NCI-H1105 (cell line): ENCODE measurements at regions not wholly inside any gene's neighbourhood (a gene's known extent, or its start where the extent isn't known, plus 50 kb on each side); places are given as distances from the start of the nearest gene placed in this dataset.
"Not testable (repeated sequence)": the region's sequence is repeated elsewhere in the genome, so short reads cannot be mapped to it uniquely, and the experiment has no call there.

Experiments
- DNase-seq: peaks from one replicate; lab custom pipeline; 2025; lab: John Stamatoyannopoulos, UW

DNA sequence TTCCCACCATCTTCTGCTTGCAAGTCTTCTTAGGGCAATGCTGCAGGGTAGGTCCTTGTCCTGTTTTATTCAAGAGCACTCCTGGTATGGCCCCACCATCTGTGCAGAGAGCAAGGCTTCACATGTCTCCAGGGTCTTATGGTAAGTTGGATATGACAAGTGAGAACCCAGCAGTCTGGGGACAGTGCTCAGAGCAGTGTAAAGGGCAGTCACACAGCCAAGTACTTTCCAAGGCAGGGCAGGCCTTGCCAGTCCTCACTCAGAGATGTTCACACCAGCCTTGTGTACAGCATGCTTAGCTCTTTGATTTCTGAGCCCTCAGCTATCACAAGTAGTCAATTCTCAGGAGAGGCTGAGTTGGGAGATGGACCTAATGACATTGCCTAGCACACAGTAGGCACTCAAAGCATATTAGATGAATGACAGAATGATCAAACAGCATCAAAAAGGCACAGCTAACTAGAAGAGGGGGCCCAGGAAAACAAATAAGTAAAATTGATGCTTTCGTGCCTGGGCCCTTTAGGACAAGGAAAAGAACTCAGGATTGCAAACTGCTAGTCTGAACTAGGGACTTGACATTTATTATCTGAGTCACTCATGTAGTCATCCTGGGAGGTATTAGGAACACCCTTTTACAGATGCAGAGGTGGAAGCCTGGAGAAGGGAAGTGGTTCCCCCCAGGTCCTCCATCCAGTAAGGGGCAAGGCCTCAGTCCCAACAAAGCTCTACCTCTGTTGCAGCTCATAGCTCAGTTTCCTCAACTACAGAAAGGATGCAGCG lies 86.7 kb upstream of the CTAGE1 start:
- DNase-seq = no peak

DNA sequence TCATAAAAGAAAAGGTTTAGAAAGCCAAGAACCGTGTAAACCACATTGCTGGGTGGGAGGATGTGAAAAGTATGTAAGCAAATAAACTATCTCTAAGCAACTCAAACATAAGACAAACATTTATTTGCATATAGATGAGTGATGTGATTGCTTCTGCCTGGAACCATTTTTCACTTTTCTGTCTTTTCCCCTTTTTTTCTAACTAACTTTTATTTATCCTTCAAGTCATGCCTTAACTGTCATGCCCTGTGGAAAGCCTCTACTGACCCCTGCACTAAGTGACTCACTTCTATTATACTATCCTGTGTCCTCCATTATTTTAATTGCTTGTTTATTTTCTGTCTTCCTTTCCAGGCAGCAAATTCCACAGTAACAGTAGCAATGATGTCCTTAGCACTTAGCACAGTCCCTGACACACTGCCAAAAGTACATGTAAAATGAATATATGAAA lies 87.5 kb upstream of the CTAGE1 start:
- DNase-seq = no peak

DNA sequence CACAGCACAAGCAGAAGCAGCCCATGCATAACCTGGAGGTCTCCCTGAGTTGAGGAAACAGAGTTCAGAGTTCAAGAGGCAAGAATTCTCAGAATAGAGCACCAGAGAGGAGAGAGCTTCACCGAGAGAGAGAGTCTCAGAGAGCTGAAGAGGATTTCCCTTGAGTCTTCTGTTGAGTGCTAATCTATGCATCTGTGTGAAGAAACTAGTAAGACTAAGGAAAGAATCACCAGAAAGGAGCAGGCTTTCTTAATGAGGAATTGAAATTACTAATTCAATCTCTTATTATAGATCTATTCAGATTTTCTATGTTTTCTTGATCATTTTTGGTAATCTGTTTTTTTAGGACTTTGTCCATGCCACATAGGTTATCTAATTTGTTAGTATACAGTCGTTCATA lies 89.3 kb upstream of the CTAGE1 start:
- no peak for DNase-seq

DNA sequence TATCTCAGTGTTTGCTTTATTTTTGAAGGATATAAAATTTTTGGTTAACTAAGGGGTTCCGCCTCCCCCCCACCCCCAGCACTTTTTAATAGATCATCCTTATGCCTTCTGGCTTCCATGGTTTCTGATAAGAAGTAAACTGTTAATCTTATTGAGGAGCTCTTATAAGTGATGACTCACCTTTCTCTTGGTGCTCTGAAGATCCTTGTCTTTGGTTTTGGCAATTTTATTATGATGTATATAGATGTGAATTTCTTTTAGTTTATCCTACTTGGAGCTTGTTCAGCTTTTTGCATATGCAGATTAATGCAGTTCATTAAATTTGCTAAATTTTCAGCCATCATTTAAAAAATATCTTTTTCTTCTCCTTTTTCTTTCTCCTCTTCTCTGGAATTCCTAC lies 91.7 kb upstream of the CTAGE1 start:
- DNase-seq = no peak

DNA sequence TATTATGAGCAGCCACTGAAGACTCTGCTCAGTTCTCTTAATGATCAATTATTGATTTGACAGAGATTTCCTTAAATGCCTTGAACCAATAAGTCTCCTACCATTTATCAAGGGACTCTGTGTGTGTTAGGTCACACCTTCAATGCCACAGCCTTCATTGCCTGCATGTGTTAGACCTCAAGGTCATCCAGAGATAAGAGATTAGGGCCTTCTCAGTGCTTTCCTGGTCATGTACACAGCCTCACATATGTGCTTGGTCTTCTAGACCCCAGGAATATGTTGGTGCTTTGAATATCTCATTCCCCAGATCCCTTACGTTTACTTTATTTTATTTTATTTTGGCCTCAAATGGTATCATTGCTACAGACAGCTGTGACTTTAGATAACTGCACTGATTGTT lies 93.0 kb upstream of the CTAGE1 start:
- DNase-seq = no peak

DNA sequence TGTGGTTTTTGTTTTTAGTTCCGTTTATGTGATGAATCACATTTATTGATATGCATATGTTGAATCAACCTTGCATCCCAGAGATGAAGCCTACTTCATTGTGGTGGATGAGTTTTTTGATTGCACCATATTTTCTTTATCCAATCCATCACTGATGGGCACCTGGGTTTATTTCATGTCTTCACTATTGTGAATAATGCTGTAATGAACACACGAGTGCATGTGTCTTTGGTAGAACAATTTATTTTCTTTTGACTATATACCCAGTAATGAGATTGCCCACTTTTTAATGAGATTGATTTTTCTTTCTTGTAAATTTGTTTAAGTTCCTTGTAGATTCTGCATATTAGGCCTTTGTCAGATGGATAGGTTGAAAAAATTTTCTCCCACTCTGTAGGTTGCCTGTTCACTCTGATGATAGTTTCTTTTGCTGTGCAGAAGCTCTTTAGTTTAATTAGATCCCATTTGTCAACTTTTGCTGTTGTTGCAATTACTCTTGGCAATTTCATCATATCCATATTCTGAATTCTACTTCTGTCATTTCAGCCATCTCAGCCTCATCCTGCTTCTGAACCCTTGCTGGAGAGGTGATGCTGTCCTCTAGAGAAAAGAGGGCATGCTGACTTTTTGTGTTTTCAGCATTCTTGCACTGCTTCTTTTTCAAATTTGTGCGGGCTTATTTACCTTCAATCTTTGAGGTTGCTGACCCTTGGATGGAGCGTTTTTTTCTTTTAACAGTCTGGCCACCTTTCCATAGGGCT lies 96.2 kb upstream of the CTAGE1 start:
- DNase-seq = no peak

DNA sequence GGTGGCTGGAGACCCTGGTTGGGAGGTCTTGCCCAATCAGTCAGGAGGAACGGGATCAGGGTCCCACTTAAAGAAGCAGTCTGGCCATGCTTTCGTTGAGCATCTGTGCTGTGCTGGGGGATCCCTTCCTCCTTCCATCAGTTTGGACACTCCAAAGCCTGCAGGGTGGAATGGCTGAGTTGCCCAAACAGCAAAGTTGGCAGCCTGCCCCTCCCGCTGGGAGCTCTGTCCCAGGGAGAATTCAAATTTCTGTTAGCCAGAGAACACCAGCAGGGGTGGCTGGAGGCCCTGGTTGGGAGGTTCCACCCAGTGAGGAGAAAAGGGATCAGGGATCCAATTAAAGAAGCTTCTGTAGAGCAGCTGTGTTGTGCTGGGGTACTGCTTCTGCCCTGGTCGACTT lies 96.9 kb upstream of the CTAGE1 start:
- DNase-seq = no peak

DNA sequence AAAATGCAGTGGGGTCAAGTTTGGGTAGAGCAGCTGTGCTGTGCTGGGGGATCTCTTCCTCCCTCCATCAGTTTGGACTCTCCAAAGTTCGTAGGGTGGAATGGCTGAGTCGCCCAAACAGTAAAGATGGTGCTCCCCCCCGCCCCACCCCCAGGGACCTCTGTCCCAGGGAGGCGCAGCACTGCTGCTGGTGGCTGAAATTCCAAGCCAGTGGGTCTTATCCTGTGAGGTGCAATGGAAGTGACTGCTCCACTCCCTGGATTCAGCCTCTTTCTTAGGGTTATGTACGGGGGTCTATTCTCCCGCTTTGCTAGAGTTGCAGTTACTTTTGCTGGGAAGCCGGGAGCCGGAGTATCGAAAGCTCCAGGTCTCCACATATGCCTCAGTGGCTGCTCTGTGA lies 97.5 kb upstream of the CTAGE1 start:
- DNase-seq = no peak

DNA sequence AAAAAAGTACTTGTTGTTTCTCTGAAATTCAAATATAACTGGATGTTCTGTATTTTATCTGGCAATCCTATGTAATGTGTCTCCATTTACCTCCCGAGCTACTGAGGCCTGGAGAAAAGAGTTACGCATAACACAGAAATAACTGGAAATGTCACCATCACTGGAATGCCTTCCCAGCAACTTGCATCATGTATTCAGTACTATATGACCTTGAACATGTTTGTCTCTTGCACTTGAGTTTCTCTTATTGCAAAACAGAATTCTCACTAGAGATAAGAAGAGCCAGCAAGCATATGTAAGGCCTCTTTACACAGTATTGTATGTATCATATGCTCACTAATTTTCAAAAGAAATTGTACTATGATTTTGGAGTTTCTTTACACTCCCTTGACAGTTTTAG lies 99.6 kb upstream of the CTAGE1 start:
- DNase-seq = no peak

DNA sequence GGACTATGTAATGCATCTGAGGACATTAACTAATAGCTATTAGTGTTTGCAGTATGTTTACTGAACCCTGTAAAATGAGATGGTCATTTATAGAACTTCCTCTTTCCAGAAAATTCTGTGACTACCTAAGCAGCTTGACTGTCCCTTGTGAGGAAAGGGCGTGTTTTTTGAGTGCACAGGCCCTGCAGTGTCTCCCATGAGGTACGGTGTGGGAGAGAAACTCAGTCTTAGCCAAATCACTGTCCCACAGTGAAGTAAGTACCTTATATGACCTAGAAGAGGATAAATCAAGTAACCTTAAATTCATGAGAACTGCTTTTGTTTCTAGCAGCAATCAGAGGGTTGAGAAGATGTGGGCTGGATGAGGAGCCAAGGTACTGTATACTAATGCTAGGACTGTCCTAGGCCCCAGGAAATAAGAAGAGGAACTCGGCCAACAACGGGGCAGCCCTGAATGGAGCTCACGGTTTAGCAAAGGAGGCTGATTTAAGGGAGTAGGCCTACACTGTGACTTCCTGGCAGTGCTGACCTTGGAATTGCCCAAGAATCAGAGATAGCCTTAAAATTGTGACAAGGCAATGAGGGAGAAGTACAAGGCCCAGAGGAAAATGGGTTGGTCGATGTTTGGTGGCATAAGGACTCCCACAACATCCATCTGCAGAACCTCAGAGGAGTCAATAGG lies 103.5 kb upstream of the CTAGE1 start:
- DNase-seq = no peak

DNA sequence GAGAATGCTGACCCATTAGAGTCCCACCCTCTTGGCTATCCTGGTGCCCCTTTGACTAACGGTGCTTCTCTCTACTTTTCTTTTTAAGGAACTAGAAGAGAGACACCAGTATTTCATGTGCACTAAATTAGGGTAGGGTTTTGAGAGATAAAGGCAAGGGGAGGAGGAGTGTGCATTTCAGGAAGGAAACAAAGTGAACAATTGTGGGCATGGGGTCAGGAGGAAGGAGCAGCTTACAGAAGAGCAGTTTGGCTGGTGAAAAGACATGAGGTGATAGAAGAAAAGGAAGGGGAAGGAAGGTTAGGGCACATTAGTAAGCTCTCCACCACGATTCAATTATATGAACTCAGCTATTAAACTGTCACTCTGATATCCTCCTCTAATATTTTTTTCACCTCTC lies 105.8 kb upstream of the CTAGE1 start:
- DNase-seq = no peak

DNA sequence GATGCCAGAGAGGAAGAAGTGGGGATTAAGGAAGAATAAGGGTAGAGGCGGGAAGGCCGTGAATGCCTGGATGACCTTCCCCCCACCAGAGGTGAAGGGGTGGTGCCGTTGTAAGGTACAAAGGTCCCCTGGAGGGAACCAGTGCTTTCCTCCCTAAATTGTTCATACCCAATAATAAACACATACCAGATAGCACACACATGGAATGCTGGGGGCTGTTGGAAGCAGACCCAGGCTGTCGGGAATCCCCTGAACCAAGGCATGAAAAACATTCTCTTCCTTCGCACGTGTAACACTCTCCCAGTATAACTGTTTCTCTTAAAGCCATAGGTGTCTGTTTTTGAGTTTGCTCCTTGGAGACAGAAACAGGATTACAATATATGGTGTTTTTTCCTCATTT lies 107.1 kb upstream of the CTAGE1 start:
- DNase-seq = no peak

DNA sequence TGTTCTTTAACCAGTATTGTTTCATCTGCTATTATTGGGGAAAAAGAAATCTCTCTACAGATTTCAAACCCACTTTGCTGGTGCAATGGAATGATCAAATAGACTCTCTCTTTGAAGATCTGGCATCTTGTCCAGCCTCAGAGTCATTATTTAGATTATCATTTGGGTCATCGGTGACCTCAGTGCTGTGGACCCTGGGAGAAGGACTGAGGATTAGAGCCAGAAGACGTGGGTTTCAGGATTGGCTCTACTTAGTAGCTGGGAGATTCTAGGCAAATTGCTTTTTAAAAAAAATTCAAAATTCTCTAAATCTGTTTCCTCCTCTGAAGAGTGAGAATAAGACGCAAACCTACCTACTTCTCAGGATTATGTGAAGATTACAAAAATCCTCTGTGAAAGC lies 107.6 kb upstream of the CTAGE1 start:
- no peak for DNase-seq

DNA sequence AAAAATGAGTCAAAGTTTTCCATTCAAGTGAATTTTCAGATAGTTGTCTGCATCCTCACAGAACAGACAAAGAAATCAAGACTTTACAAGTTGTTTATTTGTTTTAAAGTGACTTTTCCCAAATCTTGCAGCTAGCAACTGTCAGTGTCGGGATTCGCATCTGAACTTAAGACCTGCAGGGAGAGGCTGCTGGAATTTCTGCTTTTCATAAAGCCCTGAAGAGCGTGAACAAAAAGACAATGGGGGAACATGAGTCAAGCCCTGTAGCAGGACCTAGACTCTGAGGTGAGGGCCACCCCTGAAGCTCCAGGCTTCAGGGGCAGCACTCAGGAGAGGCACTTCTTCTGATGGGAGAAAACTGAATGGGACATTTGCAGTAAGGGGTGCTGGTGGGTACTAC lies 108.2 kb upstream of the CTAGE1 start:
- DNase-seq = no peak

DNA sequence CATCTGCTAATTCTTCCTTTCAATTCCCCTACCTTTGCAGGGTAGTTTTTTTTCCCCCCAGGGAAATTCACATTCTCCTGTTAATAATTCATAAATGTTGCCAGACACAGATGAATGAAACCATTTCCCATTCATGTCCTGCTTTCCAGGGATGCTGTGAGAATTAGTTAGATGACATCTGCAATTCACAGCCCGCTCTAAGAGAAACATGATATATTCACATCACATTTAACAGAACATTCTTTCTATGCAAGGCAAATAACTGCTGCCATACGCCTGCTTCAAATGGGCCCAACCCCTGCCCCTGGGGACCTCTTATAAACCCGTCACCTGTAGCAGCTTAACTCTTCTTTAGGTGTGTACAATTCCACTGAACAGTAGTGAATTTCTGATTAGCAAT lies 110.6 kb upstream of the CTAGE1 start:
- DNase-seq = no peak

DNA sequence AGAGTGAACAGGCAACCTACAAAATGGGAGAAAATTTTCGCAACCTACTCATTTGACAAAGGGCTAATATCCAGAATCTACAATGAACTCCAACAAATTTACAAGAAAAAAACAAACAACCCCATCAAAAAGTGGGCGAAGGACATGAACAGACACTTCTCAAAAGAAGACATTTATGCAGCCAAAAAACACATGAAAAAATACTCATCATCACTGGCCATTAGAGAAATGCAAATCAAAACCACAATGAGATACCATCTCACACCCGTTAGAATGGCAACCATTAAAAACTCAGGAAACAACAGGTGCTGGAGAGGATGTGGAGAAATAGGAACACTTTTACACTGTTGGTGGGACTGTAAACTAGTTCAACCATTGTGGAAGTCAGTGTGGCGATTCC lies 117.0 kb upstream of the CTAGE1 start:
- DNase-seq = not testable (repeated sequence)

DNA sequence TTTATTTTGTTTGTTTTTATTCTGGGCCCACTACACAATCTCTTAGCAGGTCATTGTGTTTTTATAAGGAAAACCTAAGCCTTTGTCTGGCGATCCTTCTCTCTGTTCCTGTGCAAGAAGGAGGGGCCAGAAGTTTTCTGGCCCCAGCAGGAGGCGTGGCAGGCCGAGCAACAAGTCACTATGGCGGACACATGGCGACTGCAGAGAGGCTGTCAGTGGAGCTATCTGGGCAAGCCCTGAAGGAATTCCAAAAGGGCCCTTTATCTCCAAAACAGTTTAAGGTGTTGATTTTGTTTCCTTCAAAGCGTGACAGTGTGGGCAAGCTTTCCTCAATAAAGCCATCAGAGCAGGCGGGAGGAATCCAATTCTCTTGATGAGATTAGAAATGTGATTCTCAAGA lies 118.8 kb upstream of the CTAGE1 start:
- no peak for DNase-seq

DNA sequence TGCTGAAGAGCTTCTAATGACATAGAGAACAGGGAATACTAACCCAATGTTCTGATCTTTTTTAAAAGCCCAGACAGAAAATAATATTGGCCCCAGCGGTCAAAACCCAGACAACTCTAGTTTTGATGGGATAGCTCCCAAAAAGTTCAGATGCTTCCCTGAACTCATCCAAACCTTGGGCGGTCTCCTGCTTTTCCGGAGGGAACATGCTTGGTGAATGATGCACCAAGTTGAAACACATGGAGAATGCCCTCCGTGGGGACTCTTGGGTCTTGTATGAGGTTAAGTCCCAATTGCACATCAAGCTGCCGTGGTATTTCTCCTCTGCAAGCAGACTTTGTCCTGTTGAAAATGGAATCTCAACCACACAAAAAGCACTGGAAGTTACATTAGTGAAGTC lies 120.7 kb upstream of the CTAGE1 start:
- no peak for DNase-seq

DNA sequence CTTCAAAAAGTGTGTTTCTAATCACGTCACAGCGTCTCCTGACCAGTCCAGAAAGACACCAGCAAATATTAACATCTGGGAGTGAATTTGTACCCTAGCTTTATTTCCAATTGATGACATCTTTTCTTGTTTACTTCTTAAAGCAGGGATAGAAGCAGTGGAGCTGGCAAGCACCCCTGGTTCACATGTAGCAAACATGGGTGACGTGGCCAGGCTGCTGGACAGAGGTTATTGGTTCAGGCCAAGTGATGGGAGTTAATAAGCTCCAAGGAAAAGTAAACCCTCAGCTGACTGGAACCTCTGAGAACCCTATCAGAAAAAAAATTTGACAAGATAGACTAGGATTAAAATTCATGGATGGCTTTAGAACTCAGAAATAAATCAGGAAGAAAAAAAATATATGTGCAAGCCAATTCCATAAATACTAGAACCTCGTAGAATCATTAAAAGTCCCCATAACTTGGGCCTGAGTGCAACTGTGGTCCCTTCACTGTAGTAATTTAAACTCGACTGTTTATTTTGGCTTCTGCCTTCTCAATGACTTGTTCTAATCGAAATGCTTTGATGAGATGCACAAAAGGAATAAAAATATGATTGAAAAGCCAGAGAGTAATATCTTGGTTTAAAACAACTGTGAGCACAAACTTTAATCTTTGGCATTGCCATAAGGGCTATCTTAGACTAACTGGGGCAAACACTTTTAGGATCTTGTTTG lies 121.5 kb upstream of the CTAGE1 start:
- no peak for DNase-seq

DNA sequence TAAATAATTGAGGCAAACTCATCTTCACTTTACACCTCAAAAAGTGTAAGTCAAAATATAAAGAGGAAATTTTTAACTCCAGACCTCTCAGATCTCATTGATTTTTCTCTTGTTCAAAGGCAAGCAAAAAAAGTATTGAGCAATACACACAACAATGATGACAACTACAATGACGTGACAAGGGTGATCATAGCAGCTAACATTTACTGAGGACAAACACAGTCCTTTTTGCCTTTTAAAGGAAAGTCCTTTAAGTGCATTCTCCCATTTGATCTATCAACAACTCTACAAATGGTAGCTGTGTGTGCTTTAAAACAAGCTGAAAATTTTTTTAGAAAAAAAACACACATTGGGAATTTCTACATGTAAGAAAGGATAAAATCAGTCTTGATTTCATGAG lies 123.5 kb upstream of the CTAGE1 start:
- no peak for DNase-seq

DNA sequence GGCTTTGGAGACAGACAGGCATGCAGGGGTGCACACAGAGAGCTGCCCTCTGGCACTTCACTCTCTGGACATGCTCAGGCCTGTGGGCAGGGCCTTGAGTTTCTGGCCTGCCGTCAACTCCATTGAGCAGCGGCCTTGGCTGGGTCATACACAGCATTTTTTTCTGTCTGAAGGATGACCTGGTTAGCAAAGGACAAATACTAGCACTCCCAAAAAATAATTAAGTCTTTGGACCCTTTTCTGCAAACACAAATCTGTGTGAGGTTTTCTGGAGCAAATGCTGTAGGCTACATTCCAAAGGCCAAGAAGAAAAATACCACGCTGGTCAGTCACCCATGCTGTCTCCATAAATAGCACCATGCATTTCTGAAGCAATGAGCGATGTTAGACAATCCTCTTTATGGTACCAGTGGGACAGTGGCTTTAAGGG lies 124.7 kb upstream of the CTAGE1 start:
- no peak for DNase-seq

DNA sequence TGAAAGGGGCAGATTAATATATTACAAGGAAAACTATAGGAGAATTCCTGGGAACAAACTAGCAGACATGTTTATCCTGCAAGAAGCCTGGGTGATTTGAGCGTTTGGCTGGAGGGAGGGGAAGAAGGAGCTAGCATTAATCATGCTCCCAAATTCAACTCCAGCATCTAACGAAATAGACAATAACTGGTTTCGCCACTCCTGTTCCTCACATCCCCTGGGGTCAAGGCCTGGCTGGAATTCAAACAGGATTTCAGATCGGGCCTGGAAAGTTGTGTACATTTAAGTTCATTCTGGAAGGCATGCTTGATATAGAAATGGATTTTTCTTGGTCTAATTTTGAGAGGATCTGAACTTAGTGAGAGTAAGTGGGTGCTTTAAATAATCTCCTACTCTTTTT lies 126.1 kb upstream of the CTAGE1 start:
- no peak for DNase-seq
